ENCODE measurements at regions not wholly inside any gene's neighbourhood (a gene's known extent, or its start where the extent isn't known, plus 50 kb on each side); places are given as distances from the start of the nearest gene placed in this dataset.

- TF ChIP-seq CTCF (IDR thresholded peaks at IDR 0.05) (no peak), POLR2A (IDR thresholded peaks at IDR 0.05) (no peak)
Measured at GRCh38 chr3:80187981-80188380, 420.2 kb upstream of the ROBO1 start.

All from heart left ventricle (tissue), 13 donors.